GM21526 (cell line): ENCODE measurements at regions not wholly inside any gene's neighbourhood (a gene's known extent, or its start where the extent isn't known, plus 50 kb on each side); places are given as distances from the start of the nearest gene placed in this dataset.

Source experiments
- ATAC-seq: cut with Tn5 transposase; IDR thresholded peaks from one replicate; pipeline ENCODE4 v1.9.1; 2021; ENCODE audit warnings: moderate library complexity; ENCODE audit not compliant: unreplicated experiment, low FRiP score

DNA sequence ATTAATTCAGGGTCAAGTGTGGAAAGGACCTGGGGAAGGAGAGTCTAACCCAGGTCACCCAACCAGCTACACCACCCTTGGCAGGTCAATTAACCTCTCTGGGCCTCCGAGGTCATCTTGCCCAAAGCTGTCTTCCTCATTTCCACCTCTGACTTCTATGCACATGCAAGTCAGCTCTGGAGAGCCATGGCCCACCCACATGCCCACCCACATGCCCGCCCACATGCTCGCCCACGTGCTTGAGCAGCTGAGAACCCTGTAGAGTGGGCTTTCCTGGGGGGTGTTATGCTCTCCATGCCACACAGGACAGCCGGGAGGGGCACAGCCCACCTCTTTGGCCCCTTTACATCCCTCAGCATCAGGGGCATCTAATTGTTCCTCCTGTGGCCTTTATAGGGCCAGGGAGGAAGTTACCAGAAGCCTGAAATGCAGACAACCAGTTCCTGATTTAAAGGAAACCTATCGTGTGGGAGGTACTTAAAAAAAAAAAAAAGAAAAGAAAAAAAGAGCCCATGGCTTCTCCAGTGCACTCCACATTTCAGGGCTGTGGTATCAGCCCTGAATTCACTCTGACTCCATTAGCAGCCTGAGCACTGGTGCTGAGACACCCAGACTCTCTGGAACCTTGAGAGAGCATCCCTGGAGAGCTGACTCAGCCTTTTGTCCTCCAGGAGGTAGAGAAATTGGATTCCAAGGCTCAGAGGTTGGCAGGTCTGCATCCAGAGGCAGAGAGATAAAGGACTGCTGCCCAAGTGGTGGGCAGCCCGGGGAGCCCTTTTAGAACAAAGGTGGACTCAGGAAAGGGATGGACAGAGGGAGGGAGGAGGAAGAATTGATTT lies 176.2 kb upstream of the ZMIZ1 start:
- no peak for ATAC-seq

- ATAC-seq: no peak
Observed at GRCh38 chr10:78893217-78893616, 175.5 kb upstream of the ZMIZ1 start.

DNA sequence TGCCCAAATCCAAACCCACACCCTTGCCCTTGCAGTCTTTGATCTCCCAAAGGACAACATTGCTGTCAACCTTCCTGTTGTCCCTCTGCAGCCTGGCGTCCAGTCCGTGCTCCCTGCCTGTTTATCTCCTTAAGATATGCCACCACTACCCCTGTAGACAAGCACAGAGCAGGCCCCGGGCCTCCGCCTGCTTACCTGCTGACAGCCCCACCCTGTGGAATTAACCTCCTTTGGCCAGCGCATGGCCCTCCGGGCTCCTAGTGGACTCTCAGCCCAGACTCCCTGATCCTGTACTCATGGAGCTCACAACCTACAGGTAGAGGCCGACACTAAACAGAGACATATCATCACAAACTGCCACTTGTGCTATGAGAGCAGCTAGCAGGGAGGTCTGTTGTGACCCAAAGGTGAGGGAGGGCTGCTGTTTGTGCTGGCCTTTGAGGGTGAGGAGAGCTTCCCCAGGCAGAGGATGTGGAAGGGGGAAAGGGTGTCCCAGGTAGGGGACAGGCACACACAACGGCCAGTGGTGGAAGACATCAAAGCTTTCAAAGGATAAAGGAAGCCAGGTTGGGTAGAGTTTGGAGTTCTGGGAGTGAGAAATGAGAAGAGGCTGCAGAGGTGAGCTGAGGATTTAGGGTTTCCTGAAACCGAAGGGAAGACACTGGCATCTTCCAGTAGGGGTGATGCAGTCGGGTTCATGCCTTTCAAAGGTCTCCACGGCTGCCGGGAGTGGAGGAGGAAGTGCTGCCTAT lies 174.5 kb upstream of the ZMIZ1 start:
- ATAC-seq: no peak

DNA sequence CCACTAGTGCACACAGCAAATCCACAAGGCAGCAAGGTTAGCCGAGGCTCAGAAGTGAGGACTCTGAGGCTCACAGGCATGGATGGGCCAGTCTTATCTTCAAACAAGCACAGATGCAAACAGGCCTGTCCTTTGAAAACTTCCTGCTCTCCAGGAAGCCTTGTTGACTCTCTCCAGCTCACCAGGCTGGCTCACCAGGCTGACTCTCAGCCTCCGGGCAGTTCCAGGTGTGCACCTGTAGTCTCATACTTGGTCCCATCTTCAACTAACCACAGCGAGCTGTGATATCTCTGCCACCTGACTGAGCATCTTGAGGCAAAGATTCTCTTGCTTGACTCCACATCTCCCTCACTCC lies 173.9 kb upstream of the ZMIZ1 start:
- ATAC-seq: no peak

DNA sequence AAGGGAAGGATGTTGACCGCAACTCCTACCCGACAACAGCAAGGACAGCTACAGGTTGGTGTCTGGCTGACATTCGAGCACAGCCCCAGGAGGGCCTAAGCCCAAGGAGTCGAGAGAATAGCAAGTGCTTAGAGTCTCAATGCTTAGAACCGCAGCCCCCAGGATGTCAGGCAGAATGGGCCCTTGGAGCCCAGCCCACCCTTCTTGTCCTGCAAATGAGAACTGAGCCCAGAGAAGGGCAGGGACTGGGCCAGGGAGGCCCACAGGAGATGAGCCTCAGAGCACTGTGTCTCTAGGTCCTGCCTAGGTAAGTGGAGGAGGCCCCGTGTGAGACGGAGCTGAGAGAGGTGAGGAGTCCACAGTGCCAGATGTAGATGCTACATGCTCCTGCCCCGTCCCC lies 173.3 kb upstream of the ZMIZ1 start:
- ATAC-seq: no peak

DNA sequence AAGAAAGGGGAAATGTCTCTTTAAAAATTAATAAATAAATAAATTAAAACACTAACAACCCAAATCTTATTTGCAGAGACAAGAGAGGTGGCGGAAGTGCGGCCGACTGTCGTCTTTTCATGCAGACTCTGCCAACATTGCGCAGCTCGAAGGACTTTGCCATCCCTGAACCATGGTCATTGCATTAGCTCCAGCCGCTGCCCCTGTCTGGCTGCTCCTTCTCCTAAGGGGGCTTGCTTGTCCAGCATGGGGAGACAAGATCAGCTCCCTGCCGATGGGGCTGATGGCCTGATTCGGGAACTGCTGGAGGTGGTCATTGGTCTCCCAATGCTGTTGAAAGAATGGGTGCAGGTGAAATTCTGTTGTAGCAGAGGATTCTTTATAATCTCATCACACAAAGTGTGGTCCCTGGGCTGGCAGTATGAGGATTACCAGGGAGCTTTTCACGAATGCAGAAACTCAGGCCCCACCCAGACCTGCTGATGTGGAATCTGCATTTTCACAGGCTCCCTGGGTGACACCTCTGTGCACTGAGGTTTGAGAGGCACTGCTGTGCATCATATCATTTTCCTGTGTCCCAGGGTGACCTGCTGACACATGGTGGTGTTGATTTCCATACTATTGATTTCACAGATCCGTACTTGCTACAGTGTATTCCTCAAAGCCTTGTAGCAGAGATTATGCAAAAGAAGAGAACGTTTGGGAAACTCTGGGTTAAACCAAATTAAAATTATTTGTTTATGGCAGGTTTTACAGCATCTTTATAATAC lies 172.4 kb upstream of the ZMIZ1 start:
- no peak for ATAC-seq

- no peak for ATAC-seq
Observed at GRCh38 chr10:78898341-78899097, 170.2 kb upstream of the ZMIZ1 start.

DNA sequence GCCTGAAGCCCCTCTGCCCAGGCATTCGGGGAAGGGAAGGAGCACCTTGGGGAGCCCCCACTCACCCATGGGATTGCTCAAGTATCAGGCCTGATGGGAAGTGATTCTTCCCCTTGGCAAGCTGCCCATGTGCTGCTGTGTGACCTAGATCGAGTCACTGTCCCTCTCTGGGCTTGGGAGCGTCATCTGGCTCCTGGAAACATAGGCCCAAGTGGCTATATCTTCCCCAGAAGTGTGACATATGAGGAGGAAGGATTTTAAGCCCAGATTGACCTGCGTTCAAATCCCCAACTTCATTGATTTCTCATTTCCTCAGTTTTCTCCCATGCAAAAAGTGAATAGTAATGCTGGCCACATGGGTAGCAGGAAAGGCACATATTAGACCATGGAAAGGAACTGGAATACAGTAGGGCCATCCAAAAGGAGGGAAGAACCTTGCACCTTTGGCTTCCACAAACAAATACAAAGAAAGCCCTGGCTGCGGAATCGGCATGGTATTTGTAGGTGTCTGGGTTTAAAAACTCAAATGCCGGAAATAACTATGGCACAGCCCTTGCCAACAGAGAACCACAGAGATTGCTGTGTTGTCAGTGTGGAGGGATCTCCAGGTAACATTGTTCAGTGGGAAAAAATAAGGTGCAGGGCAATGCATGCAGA lies 169.5 kb upstream of the ZMIZ1 start:
- no peak for ATAC-seq

GRCh38 chr10:78899996-78900714 lies 168.6 kb upstream of the ZMIZ1 start:
- ATAC-seq: no peak

DNA sequence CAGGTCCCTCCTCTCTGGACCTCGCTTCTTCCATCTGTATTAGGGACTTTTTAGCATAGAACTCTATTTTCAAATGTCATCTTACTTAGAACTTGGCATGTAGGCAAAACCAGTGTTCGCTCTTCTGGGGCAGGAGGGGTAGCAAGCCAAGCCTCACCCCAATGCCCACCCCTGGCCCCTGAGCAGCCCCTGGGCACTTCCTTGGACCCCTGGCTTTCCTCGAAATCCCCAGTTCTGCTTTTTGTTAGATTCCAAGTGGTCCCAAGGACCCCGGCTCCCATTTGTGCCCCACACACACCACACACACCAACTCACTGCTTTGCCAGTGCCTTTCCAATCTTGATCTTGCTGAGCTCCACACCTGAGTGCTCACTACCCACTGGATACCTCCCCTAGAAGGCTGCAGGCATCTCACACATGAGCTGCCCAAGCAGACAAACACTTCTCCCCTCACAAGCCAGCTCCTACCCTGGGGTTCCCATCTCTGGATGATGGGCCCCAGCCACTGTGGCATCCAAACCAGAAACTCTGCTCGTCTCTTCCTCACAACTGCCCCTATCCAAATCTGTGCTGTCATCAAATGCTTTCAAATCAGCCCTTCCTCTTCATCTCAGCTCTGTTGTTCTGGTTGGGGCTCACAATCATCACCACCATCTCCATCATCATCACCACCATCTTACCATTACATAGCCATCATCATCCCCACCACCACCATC lies 167.9 kb upstream of the ZMIZ1 start:
- no peak for ATAC-seq

DNA sequence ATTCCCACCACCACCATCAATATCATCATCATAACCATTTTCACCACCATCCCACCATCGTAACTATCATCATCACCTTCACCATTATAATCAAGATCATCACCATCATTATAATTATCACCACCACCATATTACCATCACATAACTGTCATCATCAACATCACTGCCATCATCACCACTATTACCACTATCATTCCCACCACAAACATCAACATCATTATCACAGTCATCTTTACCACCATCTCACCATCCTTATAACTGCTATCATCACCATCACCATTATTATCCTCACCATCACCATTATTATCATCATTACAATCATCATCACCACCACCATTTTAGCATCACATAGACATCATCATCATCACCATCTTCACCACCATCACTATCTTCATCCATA lies 167.1 kb upstream of the ZMIZ1 start:
- no peak for ATAC-seq

- no peak for ATAC-seq
Observed at GRCh38 chr10:78902815-78903214, 166.0 kb upstream of the ZMIZ1 start.

DNA sequence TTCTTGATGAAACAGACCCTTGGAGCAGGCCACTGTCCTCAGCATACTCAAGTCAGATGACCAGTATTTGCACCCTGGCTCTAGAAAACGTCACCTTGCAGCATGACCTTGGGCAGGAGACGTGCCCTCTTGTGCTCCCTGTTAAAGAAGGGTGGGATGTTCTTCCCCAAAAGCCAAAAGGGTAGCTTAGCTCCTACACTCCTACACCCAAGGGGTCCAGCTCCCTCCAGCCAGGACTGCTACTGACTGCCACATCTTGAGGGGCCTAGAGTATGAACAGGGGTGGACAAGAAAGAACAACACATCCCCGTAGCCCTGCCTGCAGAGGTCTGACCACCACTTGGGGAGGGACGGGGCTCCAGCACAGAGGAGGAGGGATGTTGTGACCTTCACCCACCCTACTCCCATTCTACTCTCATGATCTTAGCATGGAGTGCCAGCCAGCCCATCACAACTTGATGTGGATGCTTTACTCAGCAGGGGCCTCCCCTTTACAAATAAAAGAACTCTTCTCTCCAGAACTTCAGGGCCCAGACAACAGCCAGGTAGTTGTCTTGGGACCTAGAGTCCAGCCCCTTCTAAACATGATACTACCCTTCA lies 165.3 kb upstream of the ZMIZ1 start:
- ATAC-seq: no peak

DNA sequence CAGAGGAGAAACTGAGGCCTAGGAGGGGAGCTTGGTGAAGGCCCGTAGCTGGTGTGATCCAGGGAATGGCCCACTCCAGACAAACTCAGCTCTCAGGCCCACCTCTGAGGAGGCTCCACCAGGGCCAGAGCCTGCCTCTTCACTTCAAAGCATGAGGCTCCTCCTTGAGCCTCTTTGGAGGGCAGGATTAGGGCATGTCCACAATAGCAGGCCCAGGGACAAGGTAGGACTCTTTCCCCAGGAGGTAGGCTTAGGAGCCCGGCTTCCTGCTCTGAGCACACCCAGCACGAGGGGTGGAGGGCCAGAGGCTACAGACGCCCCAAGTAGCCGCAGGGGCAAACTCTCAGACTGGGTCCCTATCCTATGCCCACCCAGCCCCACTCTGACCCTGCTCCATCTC lies 164.6 kb upstream of the ZMIZ1 start:
- no peak for ATAC-seq

GRCh38 chr10:78905015-78905956 lies 163.5 kb upstream of the ZMIZ1 start:
- ATAC-seq: no peak

- ATAC-seq: no peak
Observed at GRCh38 chr10:78905957-78906308, 162.8 kb upstream of the ZMIZ1 start.

- no peak for ATAC-seq
Observed at GRCh38 chr10:78906734-78907390, 161.9 kb upstream of the ZMIZ1 start.
